T-cell (primary cell): ENCODE measurements at regions not wholly inside any gene's neighbourhood (a gene's known extent, or its start where the extent isn't known, plus 50 kb on each side); places are given as distances from the start of the nearest gene placed in this dataset.

ENCODE experiments used
- ATAC-seq, 4 experiments: fragments of 200-7000 bp in 3 of 4; fragments of 150-1000 bp in 1 of 4; cut with Tn5 transposase; replicated peaks in 1 of 4; 1 replicate in 3 of 4; 2 replicates in 1 of 4; pipeline ENCODE4 v1.10.0; 2021; ENCODE audit warnings: moderate library complexity in 3 of 4, mild to moderate bottlenecking in 2 of 4, moderate number of reproducible peaks in 1 of 4
- CTCF ChIA-PET, 2 donors: fragments of 300-600 bp; sonication (Branson Sonifier 250); formaldehyde crosslinking; loops; one replicate each; lab custom pipeline; 2022; ENCODE audit warnings: antibody characterized with exemption in 2 of 2; lab: Charles Lee
- POLR2A ChIA-PET, 2 donors: fragments of 300-600 bp; sonication (Branson Sonifier 250); formaldehyde crosslinking; loops; one replicate each; lab custom pipeline; 2022; ENCODE audit warnings: antibody characterized with exemption in 2 of 2; lab: Charles Lee
- DNase-seq, 35 experiments: peaks; one replicate each; pipeline versions ENCODE4 v3.0.0 to v3.0.0-alpha.2; 2013 to 2023
- H3K27ac ChIP-seq: one replicate; pipeline ENCODE4 v1.5.1; 2013; ENCODE audit warnings: low read length
- H3K27me3 ChIP-seq, 2 experiments: replicated peaks in 1 of 2; 1 replicate in 1 of 2; 2 replicates in 1 of 2; pipeline versions ENCODE4 v1.6.1 to v1.7.0; 2013; ENCODE audit warnings: low read length in 1 of 2, mixed read lengths in 1 of 2; ENCODE audit not compliant: control insufficient read depth in 2 of 2, insufficient read depth in 2 of 2; ENCODE audit errors: extremely low read depth in 1 of 2
- H3K36me3 ChIP-seq, 2 donors: 1 replicate in 1 of 2; 2 replicates in 1 of 2; pipeline versions ENCODE4 v1.6.1 to v1.7.0; 2013; ENCODE audit warnings: low read length in 1 of 2; ENCODE audit not compliant: control insufficient read depth in 2 of 2, insufficient read depth in 1 of 2; ENCODE audit errors: extremely low read depth in 1 of 2
- H3K4me1 ChIP-seq, 2 experiments: 1 replicate in 1 of 2; 2 replicates in 1 of 2; pipeline versions ENCODE4 v1.6.1 to v1.7.0; 2013; ENCODE audit warnings: low read length in 2 of 2, mixed read lengths in 1 of 2; ENCODE audit not compliant: insufficient read depth in 2 of 2, control insufficient read depth in 1 of 2; ENCODE audit errors: extremely low read depth in 1 of 2
- H3K4me3 ChIP-seq, 2 donors: 1 replicate in 1 of 2; 2 replicates in 1 of 2; pipeline versions ENCODE4 v1.5.1 to v1.7.0; 2013; ENCODE audit warnings: mild to moderate bottlenecking in 2 of 2, low read length in 1 of 2, moderate library complexity in 1 of 2; ENCODE audit not compliant: control insufficient read depth in 1 of 2; ENCODE audit errors: extremely low read depth in 1 of 2
- H3K9me3 ChIP-seq: 2 replicates; pipeline ENCODE4 v1.7.0; 2013
- H3K27ac Mint-ChIP-seq, 2 donors: one replicate each; pipeline ENCODE4 v1.8.0; 2020 to 2021; ENCODE audit warnings: mild to moderate bottlenecking in 2 of 2, mixed read lengths in 2 of 2
- H3K27me3 Mint-ChIP-seq, 2 donors: one replicate each; pipeline ENCODE4 v1.8.0; 2021 to 2022; ENCODE audit warnings: mixed read lengths in 2 of 2
- H3K36me3 Mint-ChIP-seq: one replicate; pipeline ENCODE4 v1.8.0; 2021; ENCODE audit warnings: mixed read lengths
- H3K4me1 Mint-ChIP-seq, 3 donors: one replicate each; pipeline ENCODE4 v1.8.0; 2020 to 2022; ENCODE audit warnings: mixed read lengths in 3 of 3, mild to moderate bottlenecking in 1 of 3
- H3K4me3 Mint-ChIP-seq, 3 donors: one replicate each; pipeline ENCODE4 v1.8.0; 2020 to 2022; ENCODE audit warnings: mild to moderate bottlenecking in 3 of 3, mixed read lengths in 3 of 3, moderate library complexity in 3 of 3
- H3K9me3 Mint-ChIP-seq, 3 donors: one replicate each; pipeline ENCODE4 v1.8.0; 2020 to 2022; ENCODE audit warnings: mixed read lengths in 3 of 3
- WGBS: methylation state at CpG from one replicate; pipeline ENCODE4 v1.1.5; 2013; ENCODE audit warnings: missing lambda C conversion rate; ENCODE audit not compliant: insufficient coverage; 5-methylcytosine and 5-hydroxymethylcytosine counted together

GRCh38 chr11:70568035-70568813 is 169.9 kb downstream of the CTTN start:
- Mint-ChIP-seq H3K27me3 (peaks cover 33 to 46% of the 10 kb centered on the region in 2 donors), H3K4me3 (peak overlapping the region in 1 of 3 donors; percentile 10), H3K36me3 (no peaks in the 10 kb centered on the region), H3K27ac (no peak overlapping the region), H3K9me3 (no peaks in the 10 kb centered on the region), H3K4me1 (peaks cover 0 to 6% (median 5%) of the 10 kb centered on the region in 3 donors)
- POLR2A ChIA-PET = interaction anchor here in 1 of 2 donors (0.7 kb wide), 1 partner anchor 683 kb away, joined by 5 read pairs; no protein-coding TSS in a partner anchor
- no peak for DNase-seq
- peaks cover 0 to 47% of the 10 kb centered on the region in 2 experiments for H3K27me3 ChIP-seq
- H3K27ac ChIP-seq = no peak overlapping the region
- WGBS = 7% methylated on average over 14 of the region's 26 CpGs
- no peaks in the 10 kb centered on the region for H3K9me3 ChIP-seq
- H3K4me1 ChIP-seq = peaks cover 0 to 2% of the 10 kb centered on the region in 2 experiments
- H3K4me3 ChIP-seq = no peak overlapping the region
- no peaks in the 10 kb centered on the region for H3K36me3 ChIP-seq
- ATAC-seq = no peak
- CTCF ChIA-PET = no interaction called here

DNA sequence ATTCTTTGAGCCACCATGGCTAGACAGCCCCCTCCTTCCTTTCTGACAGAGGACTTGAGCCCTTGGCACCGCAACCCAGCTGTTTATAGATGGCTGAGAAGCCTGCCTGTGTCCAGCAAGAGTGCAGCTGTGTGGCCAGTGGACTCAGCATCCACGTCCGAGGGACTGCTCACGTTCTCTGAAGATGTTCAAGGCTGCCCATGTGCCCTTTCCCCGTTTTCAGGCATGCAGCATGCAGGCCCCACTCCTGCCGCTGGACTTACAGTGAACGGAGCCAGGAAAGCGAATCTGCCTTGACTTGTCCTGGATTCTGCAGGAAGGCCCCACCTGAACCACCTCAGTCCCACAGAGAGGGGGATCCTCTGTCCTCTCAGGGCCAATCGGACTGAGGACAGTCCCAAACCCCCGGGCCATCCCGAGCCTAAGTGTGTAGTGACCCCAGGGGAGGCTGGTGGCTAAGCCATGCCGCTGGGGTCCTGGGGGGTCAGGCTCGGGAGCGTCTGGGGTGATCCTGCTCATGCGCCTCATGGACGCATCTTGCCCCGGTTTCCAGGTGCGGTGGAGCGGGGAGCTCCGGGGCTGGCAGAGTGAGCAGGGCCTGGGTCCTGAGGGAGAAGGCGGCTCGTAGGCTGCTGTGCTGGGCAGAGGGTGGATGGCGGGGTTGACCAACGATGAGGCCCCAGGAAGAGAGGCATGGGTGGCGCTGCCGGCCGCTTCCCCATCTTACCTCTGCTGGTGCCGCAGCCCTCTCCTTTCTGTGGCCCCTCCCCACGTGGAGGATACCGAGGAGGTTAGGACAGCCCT is 170.7 kb downstream of the CTTN start:
- Mint-ChIP-seq H3K9me3 (no peaks in the 10 kb centered on the region), H3K27ac (no peak overlapping the region), H3K4me3 (no peak overlapping the region), H3K27me3 (peaks cover 31 to 48% of the 10 kb centered on the region in 2 donors), H3K36me3 (no peaks in the 10 kb centered on the region), H3K4me1 (peaks cover 0 to 6% (median 5%) of the 10 kb centered on the region in 3 donors)
- DNase-seq (no peak), ATAC-seq (no peak)
- Histone ChIP-seq H3K36me3 (no peaks in the 10 kb centered on the region), H3K27ac (no peak overlapping the region), H3K27me3 (peaks cover 0 to 51% of the 10 kb centered on the region in 2 experiments), H3K4me3 (no peak overlapping the region), H3K9me3 (no peaks in the 10 kb centered on the region), H3K4me1 (peaks cover 0 to 2% of the 10 kb centered on the region in 2 experiments)
- ChIA-PET CTCF (no interaction called here), POLR2A (no interaction called here)
- WGBS = 83% methylated on average over 25 of the region's 30 CpGs

- DNase-seq = no peak
- Histone ChIP-seq H3K4me1 (peaks cover 0 to 2% of the 10 kb centered on the region in 2 experiments), H3K27ac (no peak overlapping the region), H3K36me3 (no peaks in the 10 kb centered on the region), H3K9me3 (no peaks in the 10 kb centered on the region), H3K27me3 (peaks cover 0 to 51% of the 10 kb centered on the region in 2 experiments), H3K4me3 (no peak overlapping the region)
- peaks cover 0 to 6% (median 5%) of the 10 kb centered on the region in 3 donors for H3K4me1 Mint-ChIP-seq
- no peak for ATAC-seq
- 97% methylated on average over 4 of the region's 8 CpGs for WGBS
- H3K9me3 Mint-ChIP-seq = no peaks in the 10 kb centered on the region
- H3K27me3 Mint-ChIP-seq = peaks cover 31 to 51% of the 10 kb centered on the region in 2 donors
- H3K27ac Mint-ChIP-seq = no peak overlapping the region
- no peak overlapping the region for H3K4me3 Mint-ChIP-seq
- ChIA-PET POLR2A (no interaction called here), CTCF (no interaction called here)
- H3K36me3 Mint-ChIP-seq = no peaks in the 10 kb centered on the region
These were observed 171.2 kb downstream of the CTTN start for GRCh38 chr11:70569618-70569890.

DNA sequence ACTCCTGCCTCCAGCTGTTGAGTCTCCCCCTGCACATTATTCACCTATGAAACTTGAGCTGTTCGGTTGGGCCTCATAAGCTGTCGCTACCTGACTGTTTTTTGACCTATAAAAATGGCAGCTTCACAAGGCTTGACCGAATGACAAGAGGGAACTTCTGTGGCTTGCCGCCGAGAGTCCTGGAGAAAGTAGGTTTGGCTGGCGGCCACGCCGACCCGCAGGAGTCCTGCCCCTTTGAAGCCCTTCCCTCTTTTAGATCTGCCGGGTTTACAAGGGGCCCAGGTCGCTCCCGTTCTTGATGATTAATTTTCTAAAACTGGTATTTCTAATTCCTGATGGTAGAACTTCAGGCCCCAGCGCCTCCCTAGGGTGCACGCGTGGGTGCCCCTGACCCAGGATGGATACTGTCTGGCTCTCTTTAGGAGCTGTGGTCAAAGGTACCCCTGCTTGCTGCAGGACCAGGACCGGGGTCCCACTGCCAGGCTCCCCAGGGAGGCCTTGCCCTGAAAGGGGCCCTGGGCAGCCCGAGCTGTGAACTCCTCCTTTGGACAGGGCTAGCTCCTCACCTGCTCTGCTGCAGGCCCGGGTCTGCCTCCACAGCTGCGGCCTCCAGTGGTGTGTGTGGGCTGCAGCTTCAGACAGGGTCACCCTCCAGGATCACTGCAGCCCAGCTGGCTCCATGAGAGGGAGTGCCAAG is 171.8 kb downstream of the CTTN start:
- H3K4me3 Mint-ChIP-seq = no peak overlapping the region
- 86% methylated on average over 17 of the region's 19 CpGs for WGBS
- no peaks in the 10 kb centered on the region for H3K9me3 Mint-ChIP-seq
- H3K27me3 Mint-ChIP-seq = peaks cover 27 to 51% of the 10 kb centered on the region in 2 donors
- ATAC-seq (no peak), DNase-seq (no peak)
- H3K9me3 ChIP-seq = no peaks in the 10 kb centered on the region
- H3K4me3 ChIP-seq = no peak overlapping the region
- no peaks in the 10 kb centered on the region for H3K36me3 Mint-ChIP-seq
- no peak overlapping the region for H3K27ac Mint-ChIP-seq
- CTCF ChIA-PET = no interaction called here
- peaks cover 0 to 2% of the 10 kb centered on the region in 2 experiments for H3K4me1 ChIP-seq
- H3K4me1 Mint-ChIP-seq = peaks cover 0 to 6% (median 5%) of the 10 kb centered on the region in 3 donors
- POLR2A ChIA-PET = no interaction called here
- H3K27me3 ChIP-seq = peaks cover 0 to 51% of the 10 kb centered on the region in 2 experiments
- H3K27ac ChIP-seq = no peak overlapping the region
- H3K36me3 ChIP-seq = no peaks in the 10 kb centered on the region

GRCh38 chr11:70570693-70571395 is 172.5 kb downstream of the CTTN start:
- ChIA-PET POLR2A (no interaction called here), CTCF (no interaction called here)
- no peak for ATAC-seq
- DNase-seq = no peak
- WGBS = 64% methylated on average over 6 of the region's 11 CpGs
- Mint-ChIP-seq H3K27ac (no peak overlapping the region), H3K27me3 (peaks cover 22 to 50% of the 10 kb centered on the region in 2 donors), H3K4me3 (no peak overlapping the region), H3K36me3 (no peaks in the 10 kb centered on the region), H3K9me3 (no peaks in the 10 kb centered on the region), H3K4me1 (peaks cover 0 to 6% (median 5%) of the 10 kb centered on the region in 3 donors)
- peaks cover 0 to 2% of the 10 kb centered on the region in 2 experiments for H3K4me1 ChIP-seq
- no peak overlapping the region for H3K27ac ChIP-seq
- H3K9me3 ChIP-seq = no peaks in the 10 kb centered on the region
- no peak overlapping the region for H3K4me3 ChIP-seq
- H3K27me3 ChIP-seq = peaks cover 0 to 47% of the 10 kb centered on the region in 2 experiments
- H3K36me3 ChIP-seq = no peaks in the 10 kb centered on the region

- no peak for ATAC-seq
- H3K36me3 Mint-ChIP-seq = no peaks in the 10 kb centered on the region
These were observed 174.6 kb downstream of the CTTN start for GRCh38 chr11:70572974-70573260.

More at GRCh38 chr11:70572974-70573260, 174.6 kb downstream of the CTTN start:
- 100% methylated on average over 1 of the region's 18 CpGs for WGBS
- Mint-ChIP-seq H3K4me3 (no peak overlapping the region), H3K4me1 (peaks cover 0 to 2% (median 2%) of the 10 kb centered on the region in 3 donors), H3K27me3 (peaks cover 4 to 30% of the 10 kb centered on the region in 2 donors), H3K9me3 (no peaks in the 10 kb centered on the region), H3K27ac (no peak overlapping the region)
- CTCF ChIA-PET = no interaction called here
- Histone ChIP-seq H3K27me3 (peaks cover 0 to 41% of the 10 kb centered on the region in 2 experiments), H3K36me3 (no peaks in the 10 kb centered on the region), H3K9me3 (no peaks in the 10 kb centered on the region), H3K4me1 (peaks cover 0 to 2% of the 10 kb centered on the region in 2 experiments), H3K4me3 (no peak overlapping the region), H3K27ac (no peak overlapping the region)
- DNase-seq = no peak
- POLR2A ChIA-PET = no interaction called here
